ENCODE measurements at regions not wholly inside any gene's neighbourhood (a gene's known extent, or its start where the extent isn't known, plus 50 kb on each side); places are given as distances from the start of the nearest gene placed in this dataset.
A peak's percentile ranks its signal among the peaks of the same experiment; 100 is the strongest.

DNA sequence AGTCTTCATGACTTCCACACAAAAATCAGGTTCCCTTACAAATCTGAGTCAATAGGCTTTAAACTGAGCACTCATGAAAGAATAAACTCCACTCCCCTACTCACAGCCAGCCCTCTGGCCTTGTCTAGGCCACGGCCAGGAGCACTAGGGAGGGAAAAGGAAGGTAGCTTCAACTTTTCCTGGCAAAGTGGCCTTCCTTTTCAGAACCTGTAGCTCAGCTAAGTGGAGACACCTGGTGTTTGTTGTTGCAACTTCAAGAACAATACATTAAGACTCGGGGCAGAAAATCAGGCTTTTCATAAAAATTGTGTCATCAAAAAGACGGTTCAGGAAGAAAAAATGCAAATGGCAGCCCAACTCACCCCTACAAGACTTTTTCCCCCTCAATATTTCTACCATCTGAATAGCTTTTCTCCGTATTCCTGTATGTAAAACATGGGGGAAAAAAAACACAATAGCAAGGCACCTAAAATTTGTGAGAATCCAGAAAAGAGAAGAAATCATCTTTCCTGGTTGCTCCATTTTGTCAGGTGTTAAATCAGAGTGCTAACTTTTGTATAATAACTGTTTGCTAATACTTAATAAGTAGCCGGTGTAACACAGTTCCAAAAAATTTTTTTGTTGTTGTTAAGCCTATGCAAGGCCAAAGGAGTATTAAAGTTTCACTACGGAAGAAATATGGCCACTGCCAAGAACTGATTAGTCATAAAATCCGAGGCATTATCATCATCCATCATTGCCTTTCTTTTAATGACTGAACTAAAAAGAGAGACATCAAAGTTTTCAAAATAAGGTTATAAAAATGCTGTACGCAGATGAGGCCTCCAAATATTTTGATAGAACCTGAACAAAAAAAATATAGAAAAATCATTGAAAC is 66.2 kb upstream of the ARID5B start:
- TF ChIP-seq POLR2A (IDR thresholded peaks at IDR 0.05): peak in 1 of 2 donors; percentile 7
- TF ChIP-seq, protein P1, sequence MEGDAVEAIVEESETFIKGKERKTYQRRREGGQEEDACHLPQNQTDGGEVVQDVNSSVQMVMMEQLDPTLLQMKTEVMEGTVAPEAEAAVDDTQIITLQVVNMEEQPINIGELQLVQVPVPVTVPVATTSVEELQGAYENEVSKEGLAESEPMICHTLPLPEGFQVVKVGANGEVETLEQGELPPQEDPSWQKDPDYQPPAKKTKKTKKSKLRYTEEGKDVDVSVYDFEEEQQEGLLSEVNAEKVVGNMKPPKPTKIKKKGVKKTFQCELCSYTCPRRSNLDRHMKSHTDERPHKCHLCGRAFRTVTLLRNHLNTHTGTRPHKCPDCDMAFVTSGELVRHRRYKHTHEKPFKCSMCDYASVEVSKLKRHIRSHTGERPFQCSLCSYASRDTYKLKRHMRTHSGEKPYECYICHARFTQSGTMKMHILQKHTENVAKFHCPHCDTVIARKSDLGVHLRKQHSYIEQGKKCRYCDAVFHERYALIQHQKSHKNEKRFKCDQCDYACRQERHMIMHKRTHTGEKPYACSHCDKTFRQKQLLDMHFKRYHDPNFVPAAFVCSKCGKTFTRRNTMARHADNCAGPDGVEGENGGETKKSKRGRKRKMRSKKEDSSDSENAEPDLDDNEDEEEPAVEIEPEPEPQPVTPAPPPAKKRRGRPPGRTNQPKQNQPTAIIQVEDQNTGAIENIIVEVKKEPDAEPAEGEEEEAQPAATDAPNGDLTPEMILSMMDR (IDR thresholded peaks at IDR 0.05): peak; percentile 32 to 79 (median 70)
